ENCODE measurements at regions not wholly inside any gene's neighbourhood (a gene's known extent, or its start where the extent isn't known, plus 50 kb on each side); places are given as distances from the start of the nearest gene placed in this dataset.

DNA sequence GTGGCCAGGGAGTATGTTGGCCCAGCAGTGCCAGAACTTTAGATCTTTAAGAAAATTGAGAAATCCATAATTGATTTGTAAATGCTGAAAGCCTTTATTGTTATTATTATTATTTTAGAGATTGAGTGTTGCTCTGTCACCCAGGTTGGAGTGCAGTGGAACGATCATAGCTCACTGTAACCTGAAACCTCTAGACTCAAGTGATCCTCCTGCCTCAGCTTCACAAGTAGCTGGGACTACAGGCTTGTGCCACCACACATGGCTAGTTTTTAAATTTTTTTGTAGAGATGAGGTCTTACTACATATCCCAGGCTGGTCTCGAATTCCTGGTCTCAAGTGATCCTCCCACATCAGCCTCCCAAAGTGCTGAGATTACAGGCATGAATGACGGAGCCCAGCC is 143.2 kb upstream of the CCDC68 start:
- POLR2A ChIA-PET, result no interaction called here
- CTCF ChIA-PET, result interaction anchor here (0.6 kb wide), 1 partner anchor 954 kb away, joined by 3 read pairs; no protein-coding TSS in a partner anchor
- TF ChIP-seq CTBP1 (IDR thresholded peaks at IDR 0.05; ENCODE audit: borderline replicate concordance) (no peak), HDGF (IDR thresholded peaks at IDR 0.05; ENCODE audit: borderline replicate concordance) (no peak), ZNF384 (IDR thresholded peaks at IDR 0.05) (no peak), BHLHE40 (IDR thresholded peaks at IDR 0.05; ENCODE audit: borderline replicate concordance) (no peak), FOXA1 (IDR thresholded peaks at IDR 0.05) (no peak), FOXK2 (IDR thresholded peaks at IDR 0.05) (no peak), NFRKB (IDR thresholded peaks at IDR 0.05) (no peak), SP1 (IDR thresholded peaks at IDR 0.05) (no peak), ELF4 (IDR thresholded peaks at IDR 0.05) (no peak), LEF1 (IDR thresholded peaks at IDR 0.05; ENCODE audit: borderline replicate concordance) (no peak), ARNT (IDR thresholded peaks at IDR 0.05) (no peak), L3MBTL2 (conservative IDR thresholded peaks at IDR 0.05) (no peak), SUZ12 (IDR thresholded peaks at IDR 0.05) (no peak), TARDBP (IDR thresholded peaks at IDR 0.05) (no peak), FOXM1 (IDR thresholded peaks at IDR 0.05; ENCODE audit: borderline replicate concordance) (no peak)
- TF ChIP-seq, protein P1, sequence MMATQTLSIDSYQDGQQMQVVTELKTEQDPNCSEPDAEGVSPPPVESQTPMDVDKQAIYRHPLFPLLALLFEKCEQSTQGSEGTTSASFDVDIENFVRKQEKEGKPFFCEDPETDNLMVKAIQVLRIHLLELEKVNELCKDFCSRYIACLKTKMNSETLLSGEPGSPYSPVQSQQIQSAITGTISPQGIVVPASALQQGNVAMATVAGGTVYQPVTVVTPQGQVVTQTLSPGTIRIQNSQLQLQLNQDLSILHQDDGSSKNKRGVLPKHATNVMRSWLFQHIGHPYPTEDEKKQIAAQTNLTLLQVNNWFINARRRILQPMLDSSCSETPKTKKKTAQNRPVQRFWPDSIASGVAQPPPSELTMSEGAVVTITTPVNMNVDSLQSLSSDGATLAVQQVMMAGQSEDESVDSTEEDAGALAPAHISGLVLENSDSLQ (IDR thresholded peaks at IDR 0.05), result no peak
- DNase-seq (ENCODE audit: extremely low spot score), result no peak

DNA sequence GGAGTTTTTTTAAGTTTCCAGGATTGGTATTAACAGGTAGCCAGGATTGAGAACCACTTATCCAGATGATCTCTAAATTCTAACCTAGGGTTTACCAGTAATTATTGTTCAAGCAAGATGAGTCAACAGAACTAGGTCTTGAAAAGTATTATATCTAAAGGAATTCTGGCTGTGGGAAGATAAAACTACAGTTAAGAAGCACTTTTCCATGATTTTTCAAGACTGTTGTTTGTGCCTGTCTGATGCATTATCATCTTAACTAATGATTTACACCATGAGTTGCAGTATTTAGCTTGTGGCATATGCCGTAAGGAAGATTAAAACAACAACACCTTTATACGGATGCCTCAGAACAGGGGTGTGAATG is 142.2 kb upstream of the CCDC68 start:
- no peak for TF ChIP-seq ZNF384 (IDR thresholded peaks at IDR 0.05)
- TF ChIP-seq FOXM1 (IDR thresholded peaks at IDR 0.05; ENCODE audit: borderline replicate concordance), result no peak
- ChIA-PET POLR2A (no interaction called here), CTCF (no interaction called here)
- DNase-seq (ENCODE audit: extremely low spot score), result no peak

GRCh38 chr18:55100817-55101457 is 141.7 kb upstream of the CCDC68 start:
- ChIA-PET CTCF (no interaction called here), POLR2A (no interaction called here)
- DNase-seq (ENCODE audit: extremely low spot score), result no peak
- TF ChIP-seq FOXA1 (IDR thresholded peaks at IDR 0.05), result no peak
- no peak for TF ChIP-seq ARNT (IDR thresholded peaks at IDR 0.05)
- no peak for TF ChIP-seq FOXM1 (IDR thresholded peaks at IDR 0.05; ENCODE audit: borderline replicate concordance)
- no peak for TF ChIP-seq NFRKB (IDR thresholded peaks at IDR 0.05)
- TF ChIP-seq BHLHE40 (IDR thresholded peaks at IDR 0.05; ENCODE audit: borderline replicate concordance), result no peak
- TF ChIP-seq CTBP1 (IDR thresholded peaks at IDR 0.05; ENCODE audit: borderline replicate concordance), result no peak
- no peak for TF ChIP-seq SP1 (IDR thresholded peaks at IDR 0.05)
- TF ChIP-seq TARDBP (IDR thresholded peaks at IDR 0.05), result no peak
- no peak for TF ChIP-seq ELF4 (IDR thresholded peaks at IDR 0.05)

GRCh38 chr18:55097456-55098170 is 138.4 kb upstream of the CCDC68 start:
- CTCF ChIA-PET, result no interaction called here
- POLR2A ChIA-PET, result no interaction called here
- TF ChIP-seq, protein P1 (IDR thresholded peaks at IDR 0.05), result no peak
- TF ChIP-seq L3MBTL2 (conservative IDR thresholded peaks at IDR 0.05), result no peak
- no peak for TF ChIP-seq ARNT (IDR thresholded peaks at IDR 0.05)
- TF ChIP-seq TARDBP (IDR thresholded peaks at IDR 0.05), result no peak
- TF ChIP-seq SUZ12 (IDR thresholded peaks at IDR 0.05), result no peak
- no peak for TF ChIP-seq FOXA1 (IDR thresholded peaks at IDR 0.05)
- no peak for TF ChIP-seq HDGF (IDR thresholded peaks at IDR 0.05; ENCODE audit: borderline replicate concordance)
- DNase-seq (ENCODE audit: extremely low spot score), result peak; percentile 8

DNA sequence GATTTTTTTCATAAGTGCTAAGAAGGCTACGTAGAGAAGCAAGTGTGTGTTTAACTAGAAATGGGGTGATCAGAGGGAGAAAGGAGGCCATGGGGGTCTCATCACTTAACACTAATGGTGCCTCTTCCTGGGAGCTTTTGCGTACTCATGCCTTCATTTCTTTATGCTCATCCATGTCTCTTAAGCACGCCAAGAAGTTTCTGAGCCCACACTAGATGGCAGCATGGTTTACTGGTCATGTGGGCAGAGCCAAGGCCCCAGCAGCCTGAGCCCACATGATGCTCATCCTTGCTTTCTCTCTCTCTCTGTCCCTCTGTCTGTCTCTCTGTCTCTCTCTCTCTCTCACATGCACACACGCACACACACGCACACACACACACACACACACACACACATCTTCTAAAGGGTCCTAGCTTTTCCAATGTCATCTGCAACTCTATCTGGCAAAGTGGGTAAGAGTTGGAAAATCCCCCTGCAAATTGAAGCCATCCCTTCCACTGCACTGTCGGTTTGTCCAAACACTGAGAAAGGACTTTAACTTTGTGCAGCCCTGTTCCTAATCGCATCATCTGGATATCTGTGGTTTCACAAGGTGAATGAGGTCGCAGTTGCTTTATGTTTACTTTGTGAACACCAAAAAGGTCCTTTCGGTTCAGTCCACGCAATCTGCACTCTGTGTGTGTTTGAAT is 137.1 kb upstream of the CCDC68 start:
- ChIA-PET CTCF (no interaction called here), POLR2A (no interaction called here)
- DNase-seq (ENCODE audit: extremely low spot score), result peak; percentile 8
- no peak for TF ChIP-seq SUZ12 (IDR thresholded peaks at IDR 0.05)
- no peak for TF ChIP-seq L3MBTL2 (conservative IDR thresholded peaks at IDR 0.05)
- no peak for TF ChIP-seq FOXM1 (IDR thresholded peaks at IDR 0.05; ENCODE audit: borderline replicate concordance)
- TF ChIP-seq ELF4 (IDR thresholded peaks at IDR 0.05), result no peak
- no peak for TF ChIP-seq HDGF (IDR thresholded peaks at IDR 0.05; ENCODE audit: borderline replicate concordance)
- no peak for TF ChIP-seq FOXK2 (IDR thresholded peaks at IDR 0.05)
- TF ChIP-seq, protein P1 (IDR thresholded peaks at IDR 0.05), result no peak
- no peak for TF ChIP-seq FOXA1 (IDR thresholded peaks at IDR 0.05)
- TF ChIP-seq BHLHE40 (IDR thresholded peaks at IDR 0.05; ENCODE audit: borderline replicate concordance), result no peak
- no peak for TF ChIP-seq ZNF384 (IDR thresholded peaks at IDR 0.05)
- no peak for TF ChIP-seq TARDBP (IDR thresholded peaks at IDR 0.05)

DNA sequence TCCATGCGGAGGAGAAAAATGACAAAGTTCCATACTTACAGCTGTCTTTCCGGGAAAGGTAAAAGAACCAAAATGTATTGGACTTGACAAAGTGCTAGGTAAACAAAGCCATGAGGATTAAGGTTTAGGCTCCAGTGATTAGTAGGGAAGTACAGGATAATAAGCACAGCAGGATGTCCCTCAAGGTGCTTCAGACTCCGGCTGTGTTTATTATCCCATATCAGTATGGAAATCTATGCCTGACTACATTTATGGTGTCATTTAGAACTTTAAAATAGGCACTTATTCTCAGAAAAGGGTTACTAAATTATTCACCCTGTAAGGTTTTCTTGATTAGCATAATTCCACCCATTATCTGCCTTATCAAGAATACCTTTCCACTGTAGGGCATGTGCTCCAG is 136.3 kb upstream of the CCDC68 start:
- DNase-seq (ENCODE audit: extremely low spot score), result no peak
- no peak for TF ChIP-seq CTBP1 (IDR thresholded peaks at IDR 0.05; ENCODE audit: borderline replicate concordance)
- no peak for TF ChIP-seq FOXA1 (IDR thresholded peaks at IDR 0.05)
- no peak for TF ChIP-seq L3MBTL2 (conservative IDR thresholded peaks at IDR 0.05)
- TF ChIP-seq LEF1 (IDR thresholded peaks at IDR 0.05; ENCODE audit: borderline replicate concordance), result no peak
- TF ChIP-seq, protein P1 (IDR thresholded peaks at IDR 0.05), result no peak
- no peak for TF ChIP-seq NFRKB (IDR thresholded peaks at IDR 0.05)
- no peak for TF ChIP-seq TARDBP (IDR thresholded peaks at IDR 0.05)
- no peak for TF ChIP-seq SUZ12 (IDR thresholded peaks at IDR 0.05)
- no peak for TF ChIP-seq FOXK2 (IDR thresholded peaks at IDR 0.05)
- no peak for TF ChIP-seq ZNF384 (IDR thresholded peaks at IDR 0.05)
- TF ChIP-seq SP1 (IDR thresholded peaks at IDR 0.05), result no peak
- no peak for TF ChIP-seq FOXM1 (IDR thresholded peaks at IDR 0.05; ENCODE audit: borderline replicate concordance)
- no peak for TF ChIP-seq BHLHE40 (IDR thresholded peaks at IDR 0.05; ENCODE audit: borderline replicate concordance)
- POLR2A ChIA-PET, result no interaction called here
- CTCF ChIA-PET, result no interaction called here
